GM18505 (cell line): ENCODE measurements at regions not wholly inside any gene's neighbourhood (a gene's known extent, or its start where the extent isn't known, plus 50 kb on each side); places are given as distances from the start of the nearest gene placed in this dataset.

Experiments
- ATAC-seq: cut with Tn5 transposase; IDR thresholded peaks from one replicate; pipeline ENCODE4 v1.9.1; 2021; ENCODE audit not compliant: unreplicated experiment
- POLR2A ChIP-seq: IDR thresholded peaks from 4 replicates; pipeline ENCODE4 v1.6.1; 2011; ENCODE audit warnings: borderline replicate concordance; ENCODE audit not compliant: insufficient read depth, insufficient read length; ENCODE audit errors: extremely low read depth

DNA sequence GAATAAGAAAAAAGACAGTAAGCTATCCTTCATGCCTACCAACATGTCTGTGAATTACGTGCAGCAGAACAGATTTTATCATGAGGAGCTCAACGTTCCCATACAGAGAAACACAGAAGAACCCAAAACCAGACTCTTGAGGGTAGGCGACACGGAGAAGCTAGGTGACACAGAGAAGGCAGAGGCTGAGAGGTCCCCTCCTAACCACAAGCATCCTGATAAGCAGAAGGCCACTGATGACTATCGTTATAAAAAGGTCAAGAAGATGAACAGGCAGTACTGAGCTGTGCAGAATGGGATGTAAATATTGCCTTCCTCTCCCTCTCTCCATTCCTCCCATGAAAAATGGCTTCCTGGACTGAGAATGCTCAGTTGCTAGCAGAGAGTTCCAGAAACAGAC lies 350.2 kb upstream of the BOD1L1 start:
- ATAC-seq = no peak
- no peak for TF ChIP-seq POLR2A

- TF ChIP-seq POLR2A = no peak
- peak; percentile 70 for ATAC-seq
Measured at GRCh38 chr4:13980317-13981310, 353.1 kb upstream of the BOD1L1 start.

DNA sequence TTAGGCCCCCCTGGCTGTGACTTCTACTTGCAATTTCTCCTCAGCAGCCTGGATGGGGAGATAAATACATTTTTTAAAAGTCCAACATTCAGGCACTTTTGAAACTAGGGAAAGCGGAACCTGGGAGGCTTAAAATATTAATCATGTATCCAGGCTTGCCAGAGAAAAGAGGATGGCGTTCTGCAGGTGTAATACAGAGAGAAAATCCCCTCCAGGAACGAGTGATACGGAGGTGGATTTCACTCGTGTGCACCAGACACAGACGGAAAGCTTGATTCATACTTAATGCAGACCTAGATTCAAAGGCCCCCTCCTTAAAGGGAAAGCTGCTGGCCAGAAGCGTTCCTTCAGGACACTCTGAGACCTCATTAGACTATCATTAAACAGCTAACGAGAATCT lies 354.0 kb upstream of the BOD1L1 start:
- no peak for TF ChIP-seq POLR2A
- ATAC-seq = no peak

GRCh38 chr4:13982010-13982409 lies 354.5 kb upstream of the BOD1L1 start:
- TF ChIP-seq POLR2A = no peak
- ATAC-seq = no peak

DNA sequence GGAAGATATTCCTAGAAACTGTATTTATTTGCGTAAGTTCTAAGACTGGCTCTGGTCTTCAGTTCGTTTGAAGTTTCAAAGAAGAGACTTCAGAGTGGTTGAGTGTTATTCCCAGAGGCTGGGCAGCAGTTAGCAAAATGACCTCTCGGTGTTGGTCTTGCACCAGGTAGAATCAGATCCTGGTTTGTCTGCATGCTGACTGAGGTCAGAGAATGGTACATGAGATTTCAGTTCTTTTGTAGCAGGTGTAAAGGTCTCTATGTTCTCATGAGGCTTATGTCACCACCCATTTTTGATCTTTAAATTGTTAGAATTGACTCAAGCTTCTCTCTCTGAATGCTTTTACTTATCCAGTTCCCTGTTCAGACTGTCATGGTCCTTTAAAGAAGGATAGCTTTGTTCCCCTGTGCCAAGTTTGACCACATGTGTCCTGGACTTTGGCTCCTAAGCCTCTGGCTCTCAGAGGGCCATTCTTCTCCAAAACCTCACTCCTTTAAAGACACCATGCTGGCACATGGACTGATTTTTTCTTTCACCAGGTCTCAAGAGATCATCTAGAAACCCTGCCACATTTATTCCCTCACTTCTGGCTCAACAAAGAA lies 355.8 kb upstream of the BOD1L1 start:
- TF ChIP-seq POLR2A = no peak

GRCh38 chr4:13984991-13985800 lies 357.7 kb upstream of the BOD1L1 start:
- TF ChIP-seq POLR2A = no peak
- ATAC-seq = no peak

More for the DNA sequence above, 355.8 kb upstream of the BOD1L1 start:
- no peak for ATAC-seq

GRCh38 chr4:13985837-13986236 lies 358.3 kb upstream of the BOD1L1 start:
- no peak for ATAC-seq
- TF ChIP-seq POLR2A = no peak

DNA sequence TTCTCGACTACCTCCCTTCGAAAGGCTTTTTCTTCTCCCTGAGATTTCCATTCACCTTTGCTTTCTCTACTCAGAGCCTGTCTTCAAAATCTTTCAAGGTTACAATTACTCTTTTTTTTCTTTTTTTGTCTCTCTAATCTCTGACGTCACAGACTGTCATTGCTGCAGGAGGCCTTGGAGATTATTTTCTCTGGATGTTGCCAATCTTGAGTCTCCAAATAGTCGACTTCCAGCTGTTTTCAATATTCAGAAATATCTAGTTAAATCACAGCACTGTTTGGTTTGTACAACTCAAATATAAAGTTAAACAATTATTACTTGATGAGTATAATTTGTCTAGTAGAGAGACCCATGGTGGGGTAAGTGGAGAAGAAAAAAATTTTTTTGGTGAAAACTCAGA lies 359.0 kb upstream of the BOD1L1 start:
- TF ChIP-seq POLR2A = no peak
- ATAC-seq = no peak

DNA sequence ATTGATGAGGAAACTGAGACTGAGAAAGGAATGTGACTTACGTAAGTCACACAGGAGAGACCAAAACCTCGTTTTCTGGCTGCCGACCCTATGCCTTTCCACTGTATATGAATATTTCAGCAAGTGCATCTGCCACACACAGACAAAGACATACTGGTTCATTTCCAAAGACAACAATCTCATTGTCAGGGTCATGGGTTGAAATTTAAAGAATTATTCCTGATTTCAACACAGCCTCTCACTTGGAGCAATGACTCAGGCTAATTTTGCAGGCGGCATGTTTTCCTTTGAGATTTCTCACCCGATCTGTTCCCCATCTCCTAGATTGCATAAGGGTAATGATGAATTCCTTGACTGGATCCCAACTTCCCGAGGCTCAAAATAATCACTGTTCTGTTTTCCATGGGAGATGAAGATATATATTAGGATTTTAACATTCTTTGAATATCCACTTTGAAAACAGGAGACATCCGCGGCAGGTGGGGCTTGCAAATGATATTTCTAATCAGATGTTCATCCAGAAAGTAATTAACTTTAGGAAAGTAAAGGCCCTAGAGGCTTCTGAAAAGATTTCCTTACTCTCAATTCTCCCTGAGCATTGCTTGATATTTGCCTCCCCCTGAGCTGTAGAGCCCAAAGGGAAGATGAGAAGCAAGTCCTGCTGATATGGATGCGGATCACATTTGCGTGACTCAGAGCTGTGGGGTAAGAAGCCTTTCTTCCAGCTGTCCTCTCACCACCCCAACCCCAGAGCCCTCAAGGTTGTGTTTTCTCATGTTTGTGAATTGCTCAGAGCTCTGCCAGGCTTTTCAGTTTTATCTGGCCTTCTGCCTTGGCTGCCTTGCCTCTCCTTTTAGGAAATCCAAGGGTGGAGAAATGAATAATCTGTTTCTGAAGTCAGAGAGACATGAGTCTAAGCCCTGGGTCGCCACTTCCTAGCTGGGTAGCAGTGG lies 361.1 kb upstream of the BOD1L1 start:
- TF ChIP-seq POLR2A = no peak
- ATAC-seq = no peak

DNA sequence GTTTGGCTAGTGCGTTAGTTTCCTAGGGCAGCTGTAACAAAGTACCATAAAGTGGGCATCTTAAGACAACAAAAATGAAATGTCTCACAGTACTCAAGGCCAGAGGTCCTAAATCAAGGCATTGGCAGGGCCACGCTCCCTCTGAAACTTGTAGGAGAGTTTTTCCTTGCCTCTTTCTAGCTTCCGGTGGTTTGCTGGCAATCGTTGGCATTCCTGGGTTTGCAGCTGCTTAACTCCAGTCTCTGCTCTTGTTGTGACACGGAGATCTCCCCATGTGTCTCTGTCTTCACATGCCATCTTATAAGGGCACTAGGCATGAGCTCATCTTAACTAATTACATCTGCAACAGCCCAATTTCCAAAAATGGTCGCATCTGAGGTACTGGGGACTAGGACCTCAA lies 362.0 kb upstream of the BOD1L1 start:
- no peak for ATAC-seq
- no peak for TF ChIP-seq POLR2A

DNA sequence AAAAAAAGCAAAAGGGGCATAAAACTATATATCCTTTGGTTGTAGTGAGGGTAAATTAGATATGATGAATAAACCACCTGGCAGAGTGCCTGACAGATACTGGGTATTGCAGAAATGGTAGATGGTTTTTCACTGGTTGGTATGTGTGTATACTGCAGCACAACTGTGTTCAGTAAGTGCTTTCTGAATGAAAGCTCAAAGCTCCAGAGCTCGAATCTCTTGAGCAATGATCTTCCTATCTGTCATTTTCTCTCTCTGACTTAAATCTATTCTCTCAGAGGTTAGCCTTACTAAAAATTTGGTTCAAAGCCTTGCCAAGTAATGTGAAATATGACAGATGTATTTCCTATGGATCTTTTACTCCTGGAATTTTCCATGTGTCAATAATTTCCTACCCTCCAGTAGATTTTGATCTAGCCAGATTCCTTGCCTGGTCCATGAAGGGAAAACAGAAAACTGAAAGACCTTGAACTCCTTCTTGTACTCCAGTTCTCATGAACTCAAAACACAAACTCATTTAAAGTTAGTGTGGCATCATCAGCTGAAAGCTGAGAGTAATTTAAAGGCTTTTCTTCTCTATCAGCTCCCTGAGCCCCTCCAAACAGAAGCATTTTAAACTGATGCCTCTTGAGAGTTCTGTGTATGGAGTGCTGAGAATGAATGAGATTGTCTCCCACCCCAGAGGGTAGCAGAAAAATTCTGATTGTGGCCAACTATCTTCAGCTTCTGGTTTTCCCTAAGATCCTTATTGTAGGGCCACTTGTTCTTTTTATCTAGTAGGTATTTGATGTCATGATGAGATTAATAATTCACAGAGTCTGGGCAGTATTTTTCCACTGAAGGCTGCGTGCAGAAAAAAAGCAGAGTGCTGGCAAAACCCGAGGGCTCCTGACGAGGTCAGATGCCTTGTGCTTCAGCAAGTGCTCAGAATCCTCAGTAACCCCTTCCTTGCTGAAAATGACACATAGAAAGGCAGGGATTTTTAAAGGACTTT lies 363.4 kb upstream of the BOD1L1 start:
- no peak for TF ChIP-seq POLR2A
- no peak for ATAC-seq
